ENCODE measurements at regions not wholly inside any gene's neighbourhood (a gene's known extent, or its start where the extent isn't known, plus 50 kb on each side); places are given as distances from the start of the nearest gene placed in this dataset.
"Not testable (repeated sequence)": the region's sequence is repeated elsewhere in the genome, so short reads cannot be mapped to it uniquely, and the experiment has no call there.

- not testable (repeated sequence) for DNase-seq
Measured at GRCh38 chr9:30616782-30617181, 1767.7 kb upstream of the ACO1 start.

- DNase-seq = no peak
Measured at GRCh38 chr9:30622561-30622960, 1761.9 kb upstream of the ACO1 start.

GRCh38 chr9:30628915-30629567 lies 1755.4 kb upstream of the ACO1 start:
- no peak for DNase-seq

GRCh38 chr9:30630459-30630858 lies 1754.0 kb upstream of the ACO1 start:
- DNase-seq = no peak

GRCh38 chr9:30646639-30647038 lies 1737.8 kb upstream of the ACO1 start:
- not testable (repeated sequence) for DNase-seq

- no peak for DNase-seq
Measured at GRCh38 chr9:30661925-30662324, 1722.5 kb upstream of the ACO1 start.

GRCh38 chr9:30670805-30671562 lies 1713.5 kb upstream of the ACO1 start:
- DNase-seq = peak in 1 of 3 donors; percentile 18

- no peak for DNase-seq
Measured at GRCh38 chr9:30673132-30673531, 1711.3 kb upstream of the ACO1 start.

GRCh38 chr9:30676651-30677050 lies 1707.8 kb upstream of the ACO1 start:
- DNase-seq = no peak

GRCh38 chr9:30677221-30677620 lies 1707.2 kb upstream of the ACO1 start:
- no peak for DNase-seq

- DNase-seq = no peak
Measured at GRCh38 chr9:30688801-30689200, 1695.6 kb upstream of the ACO1 start.

- no peak for DNase-seq
Measured at GRCh38 chr9:30697958-30698357, 1686.5 kb upstream of the ACO1 start.

- peak in 1 of 3 donors; percentile 0 for DNase-seq
Measured at GRCh38 chr9:30711591-30711990, 1672.9 kb upstream of the ACO1 start.

- DNase-seq = no peak
Measured at GRCh38 chr9:30713243-30713642, 1671.2 kb upstream of the ACO1 start.

GRCh38 chr9:30714389-30714788 lies 1670.1 kb upstream of the ACO1 start:
- DNase-seq = no peak

GRCh38 chr9:30718483-30718882 lies 1666.0 kb upstream of the ACO1 start:
- no peak for DNase-seq

GRCh38 chr9:30722065-30722464 lies 1662.4 kb upstream of the ACO1 start:
- no peak for DNase-seq

GRCh38 chr9:30723656-30724055 lies 1660.8 kb upstream of the ACO1 start:
- DNase-seq = no peak

- no peak for DNase-seq
Measured at GRCh38 chr9:30732060-30732459, 1652.4 kb upstream of the ACO1 start.

GRCh38 chr9:30744871-30745270 lies 1639.6 kb upstream of the ACO1 start:
- DNase-seq = no peak

- DNase-seq = no peak
Measured at GRCh38 chr9:30746589-30746988, 1637.9 kb upstream of the ACO1 start.

- DNase-seq = no peak
Measured at GRCh38 chr9:30757723-30758122, 1626.7 kb upstream of the ACO1 start.

GRCh38 chr9:30758726-30759446 lies 1625.6 kb upstream of the ACO1 start:
- no peak for DNase-seq

GRCh38 chr9:30765318-30765717 lies 1619.1 kb upstream of the ACO1 start:
- no peak for DNase-seq

Data from suppressor macrophage treated with lipopolysaccharide for 1 hour (primary cell).